Endothelial cell (in vitro differentiated cells): ENCODE measurements at regions not wholly inside any gene's neighbourhood (a gene's known extent, or its start where the extent isn't known, plus 50 kb on each side); places are given as distances from the start of the nearest gene placed in this dataset.

Source experiments
- DNase-seq: peaks from one replicate; pipeline ENCODE4 v3.0.0; 2021; ENCODE audit warnings: low spot score
- H3K27ac Mint-ChIP-seq: one replicate; pipeline ENCODE4 v1.8.0; 2021; ENCODE audit warnings: mixed read lengths, inconsistent platforms; ENCODE audit not compliant: unreplicated experiment
- H3K27me3 Mint-ChIP-seq: one replicate; pipeline ENCODE4 v1.8.0; 2021; ENCODE audit warnings: mild to moderate bottlenecking, moderate library complexity, mixed read lengths, inconsistent platforms; ENCODE audit not compliant: unreplicated experiment
- H3K36me3 Mint-ChIP-seq: one replicate; pipeline ENCODE4 v1.8.0; 2021; ENCODE audit warnings: mild to moderate bottlenecking, low read depth, mixed read lengths, inconsistent platforms; ENCODE audit not compliant: unreplicated experiment
- H3K4me1 Mint-ChIP-seq: one replicate; pipeline ENCODE4 v1.8.0; 2021; ENCODE audit warnings: mild to moderate bottlenecking, mixed read lengths, inconsistent platforms; ENCODE audit not compliant: unreplicated experiment
- H3K4me3 Mint-ChIP-seq: one replicate; pipeline ENCODE4 v1.8.0; 2021; ENCODE audit warnings: mild to moderate bottlenecking, mixed read lengths, inconsistent platforms; ENCODE audit not compliant: unreplicated experiment
- H3K9me3 Mint-ChIP-seq: one replicate; pipeline ENCODE4 v1.8.0; 2021; ENCODE audit warnings: mixed read lengths, inconsistent platforms; ENCODE audit not compliant: unreplicated experiment
- TF ChIP-seq, protein P1 (sequence below): fragments of 200-600 bp; sonication (generic); IDR thresholded peaks from one replicate; pipeline ENCODE4 v1.5.0; 2021; ENCODE audit warnings: antibody characterized with exemption; ENCODE audit not compliant: unreplicated experiment

DNA sequence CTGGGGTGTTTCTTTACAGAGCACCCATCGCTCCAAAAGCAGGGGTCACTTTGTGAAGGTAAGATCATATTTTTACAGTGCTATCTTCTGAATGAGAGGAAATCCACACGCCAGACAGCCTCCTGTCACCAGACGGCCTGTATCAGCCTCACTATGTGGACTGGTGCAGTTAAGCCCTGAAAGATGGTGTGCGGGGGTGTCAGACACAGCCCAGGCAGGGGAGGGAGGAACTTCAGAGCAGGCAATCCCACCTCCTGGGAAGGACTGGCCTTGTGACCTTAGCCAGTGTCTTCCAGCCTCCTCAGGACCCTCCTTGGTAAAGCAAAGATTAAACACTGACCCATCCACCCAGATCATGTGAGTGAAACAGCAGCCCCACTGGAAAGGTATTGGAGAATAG is 249.4 kb upstream of the CTAGE1 start:
- TF ChIP-seq, protein P1, sequence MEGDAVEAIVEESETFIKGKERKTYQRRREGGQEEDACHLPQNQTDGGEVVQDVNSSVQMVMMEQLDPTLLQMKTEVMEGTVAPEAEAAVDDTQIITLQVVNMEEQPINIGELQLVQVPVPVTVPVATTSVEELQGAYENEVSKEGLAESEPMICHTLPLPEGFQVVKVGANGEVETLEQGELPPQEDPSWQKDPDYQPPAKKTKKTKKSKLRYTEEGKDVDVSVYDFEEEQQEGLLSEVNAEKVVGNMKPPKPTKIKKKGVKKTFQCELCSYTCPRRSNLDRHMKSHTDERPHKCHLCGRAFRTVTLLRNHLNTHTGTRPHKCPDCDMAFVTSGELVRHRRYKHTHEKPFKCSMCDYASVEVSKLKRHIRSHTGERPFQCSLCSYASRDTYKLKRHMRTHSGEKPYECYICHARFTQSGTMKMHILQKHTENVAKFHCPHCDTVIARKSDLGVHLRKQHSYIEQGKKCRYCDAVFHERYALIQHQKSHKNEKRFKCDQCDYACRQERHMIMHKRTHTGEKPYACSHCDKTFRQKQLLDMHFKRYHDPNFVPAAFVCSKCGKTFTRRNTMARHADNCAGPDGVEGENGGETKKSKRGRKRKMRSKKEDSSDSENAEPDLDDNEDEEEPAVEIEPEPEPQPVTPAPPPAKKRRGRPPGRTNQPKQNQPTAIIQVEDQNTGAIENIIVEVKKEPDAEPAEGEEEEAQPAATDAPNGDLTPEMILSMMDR, result no peak
- H3K9me3 Mint-ChIP-seq, result peaks cover 9% of the 10 kb centered on the region
- H3K4me3 Mint-ChIP-seq, result no peak overlapping the region
- H3K36me3 Mint-ChIP-seq, result peaks cover 9% of the 10 kb centered on the region
- no peaks in the 10 kb centered on the region for H3K4me1 Mint-ChIP-seq
- H3K27me3 Mint-ChIP-seq, result peaks cover 1% of the 10 kb centered on the region
- no peak for DNase-seq
- no peak overlapping the region for H3K27ac Mint-ChIP-seq

DNA sequence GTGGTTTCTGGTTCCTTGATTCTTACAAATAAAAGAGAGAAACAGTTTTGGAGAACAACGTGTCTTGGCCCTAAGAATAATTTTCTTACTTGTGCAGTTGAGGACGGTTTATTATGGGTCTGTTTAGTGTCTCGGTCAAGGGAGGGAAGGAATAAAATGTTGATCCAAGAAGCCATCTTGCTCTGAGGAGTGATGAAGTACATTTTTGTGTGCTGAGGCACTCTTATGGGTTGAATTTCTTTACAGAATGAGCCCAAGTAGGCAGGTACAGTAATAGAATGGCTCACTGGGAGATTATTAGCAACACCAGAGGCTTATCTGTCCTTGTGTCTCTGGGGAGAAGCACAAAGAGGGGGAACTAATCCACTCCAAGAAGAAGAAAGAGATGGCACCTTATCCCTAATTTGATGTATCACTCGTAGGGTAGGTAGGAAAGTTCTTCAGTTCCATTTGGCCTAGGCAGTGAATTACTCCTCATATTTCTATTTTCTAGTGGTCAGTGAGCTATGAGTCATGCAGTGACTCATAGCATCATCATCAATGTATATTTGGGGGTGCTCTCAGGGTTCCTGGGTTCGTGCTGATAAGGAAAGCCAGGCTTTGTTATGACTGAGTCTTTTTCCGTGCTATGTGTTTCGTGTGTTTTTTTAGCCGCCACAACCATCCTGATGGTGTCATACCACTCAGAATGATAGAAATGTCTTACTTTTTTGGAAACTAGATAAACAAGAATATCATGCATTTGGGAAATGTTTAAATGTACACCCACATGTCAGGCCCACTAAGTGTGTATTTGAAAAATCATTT is 250.1 kb upstream of the CTAGE1 start:
- TF ChIP-seq, protein P1, result no peak
- no peak overlapping the region for H3K4me3 Mint-ChIP-seq
- DNase-seq, result no peak
- H3K9me3 Mint-ChIP-seq, result peaks cover 6% of the 10 kb centered on the region
- H3K36me3 Mint-ChIP-seq, result peaks cover 6% of the 10 kb centered on the region
- H3K27me3 Mint-ChIP-seq, result peaks cover 1% of the 10 kb centered on the region
- H3K4me1 Mint-ChIP-seq, result no peaks in the 10 kb centered on the region
- no peak overlapping the region for H3K27ac Mint-ChIP-seq

- peaks cover 1% of the 10 kb centered on the region for H3K27me3 Mint-ChIP-seq
- TF ChIP-seq, protein P1, result no peak
- peaks cover 4% of the 10 kb centered on the region for H3K4me1 Mint-ChIP-seq
- H3K4me3 Mint-ChIP-seq, result no peak overlapping the region
- no peak for DNase-seq
- no peak overlapping the region for H3K27ac Mint-ChIP-seq
- H3K36me3 Mint-ChIP-seq, result no peaks in the 10 kb centered on the region
- H3K9me3 Mint-ChIP-seq, result no peaks in the 10 kb centered on the region
These were observed 250.8 kb upstream of the CTAGE1 start for GRCh38 chr18:22668496-22668895.

DNA sequence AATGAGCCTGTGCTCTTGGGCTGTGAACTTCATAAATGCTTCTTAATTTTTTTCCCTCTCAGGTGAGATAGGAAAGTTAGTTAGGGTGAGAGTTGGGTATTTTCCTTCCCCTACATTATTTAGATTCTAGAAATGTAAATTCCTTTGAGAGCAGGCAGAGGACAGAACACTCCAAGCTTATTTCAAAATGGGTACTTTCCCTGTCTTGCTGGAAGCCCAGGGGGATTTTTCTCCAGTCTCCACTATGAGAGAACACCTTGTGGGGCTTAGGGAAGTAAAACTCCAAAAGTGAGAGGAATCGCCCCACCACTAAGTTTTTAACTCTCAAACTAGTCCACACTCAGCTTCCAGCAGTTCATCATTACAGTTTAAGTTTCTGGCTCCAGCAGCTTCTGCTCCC is 253.2 kb upstream of the CTAGE1 start:
- peaks cover 6% of the 10 kb centered on the region for H3K36me3 Mint-ChIP-seq
- no peaks in the 10 kb centered on the region for H3K27me3 Mint-ChIP-seq
- no peaks in the 10 kb centered on the region for H3K9me3 Mint-ChIP-seq
- TF ChIP-seq, protein P1, result no peak
- no peak for DNase-seq
- H3K4me3 Mint-ChIP-seq, result no peak overlapping the region
- H3K4me1 Mint-ChIP-seq, result peaks cover 11% of the 10 kb centered on the region
- no peak overlapping the region for H3K27ac Mint-ChIP-seq

- H3K4me3 Mint-ChIP-seq, result no peak overlapping the region
- no peak for DNase-seq
- H3K36me3 Mint-ChIP-seq, result peaks cover 6% of the 10 kb centered on the region
- H3K9me3 Mint-ChIP-seq, result no peaks in the 10 kb centered on the region
- TF ChIP-seq, protein P1, result no peak
- no peaks in the 10 kb centered on the region for H3K27me3 Mint-ChIP-seq
- H3K4me1 Mint-ChIP-seq, result peaks cover 11% of the 10 kb centered on the region
- peak overlapping the region; percentile 70 for H3K27ac Mint-ChIP-seq
These were observed 255.6 kb upstream of the CTAGE1 start for GRCh38 chr18:22673182-22673862.
